ENCODE measurements at regions not wholly inside any gene's neighbourhood (a gene's known extent, or its start where the extent isn't known, plus 50 kb on each side); places are given as distances from the start of the nearest gene placed in this dataset.

- DNase-seq, result no peak
Measured at GRCh38 chr13:26965952-26966700, 205.5 kb downstream of the USP12 start.

GRCh38 chr13:26964278-26965250 lies 204.0 kb upstream of the GPR12 start:
- DNase-seq, result no peak

- no peak for DNase-seq
Measured at GRCh38 chr13:26962671-26963070, 202.1 kb upstream of the GPR12 start.

GRCh38 chr13:26961890-26962615 lies 201.5 kb upstream of the GPR12 start:
- no peak for DNase-seq

DNA sequence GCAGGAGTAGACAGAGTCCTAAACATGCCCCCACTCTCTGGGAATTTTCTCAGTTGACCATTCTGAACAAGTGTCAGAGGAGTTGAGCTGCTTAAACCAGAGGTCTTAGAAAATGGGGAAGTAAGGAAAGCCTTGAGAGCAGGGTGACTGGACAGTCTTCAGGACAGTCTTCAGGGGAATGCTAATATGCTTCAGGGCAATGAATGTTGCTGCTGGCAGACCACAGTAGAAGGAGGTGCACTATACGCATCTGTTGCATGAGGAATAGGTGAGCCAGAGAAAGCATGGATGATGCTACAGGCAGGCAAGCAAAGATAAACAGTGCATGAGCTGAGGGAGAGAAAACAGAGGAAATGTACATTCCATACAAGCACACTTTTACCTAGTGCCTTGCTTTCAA lies 196.6 kb upstream of the GPR12 start:
- no peak for DNase-seq

GRCh38 chr13:26956522-26957142 lies 196.0 kb upstream of the GPR12 start:
- DNase-seq, result no peak

GRCh38 chr13:26954976-26955375 lies 194.4 kb upstream of the GPR12 start:
- no peak for DNase-seq

DNA sequence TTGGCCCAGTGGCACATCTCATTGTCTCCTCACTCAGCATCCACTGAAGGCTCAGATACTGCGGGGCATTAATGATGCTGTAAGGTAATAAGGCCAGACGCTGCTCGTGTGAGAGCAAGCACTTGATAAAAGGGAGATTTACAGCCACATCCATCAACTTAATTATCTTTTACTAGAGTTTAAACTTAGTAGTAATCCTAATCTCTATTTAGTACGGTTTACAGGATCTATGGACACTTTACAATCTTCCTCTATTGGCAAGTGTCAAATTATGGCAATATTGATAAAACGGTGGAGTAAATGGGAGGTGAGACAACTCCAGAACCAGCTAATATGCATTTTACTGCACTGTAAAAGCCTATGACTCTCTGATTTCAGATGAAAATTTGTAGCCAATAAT lies 192.7 kb upstream of the GPR12 start:
- DNase-seq, result no peak

DNA sequence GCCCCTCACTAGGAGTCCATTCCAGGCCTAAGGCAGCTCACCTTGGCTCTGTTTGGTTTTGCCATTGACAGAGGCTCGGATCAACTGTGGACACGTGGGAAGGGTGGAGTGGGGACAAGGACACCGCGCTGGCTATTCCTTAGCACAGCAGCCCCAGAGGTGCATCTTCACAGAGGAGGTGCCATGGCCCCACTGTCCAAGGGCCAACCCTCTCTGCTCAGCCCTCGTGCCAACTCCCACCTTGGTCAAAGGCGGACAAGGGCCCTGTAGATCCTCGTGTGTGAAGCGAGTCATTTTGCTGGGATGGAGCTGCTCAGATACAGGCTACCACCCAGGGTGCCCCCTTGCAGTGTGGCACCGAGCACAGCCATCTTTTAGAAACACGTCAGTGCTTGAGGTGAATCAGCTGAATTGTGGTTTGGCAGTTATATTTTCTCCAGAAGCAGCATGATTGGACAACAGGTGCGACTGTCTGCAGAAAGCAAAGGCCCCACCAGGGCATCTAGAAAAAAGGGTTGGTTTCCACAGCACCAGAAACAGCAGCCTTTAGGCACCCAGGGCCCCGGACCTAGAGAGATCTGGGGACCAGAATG lies 192.1 kb upstream of the GPR12 start:
- no peak for DNase-seq

DNA sequence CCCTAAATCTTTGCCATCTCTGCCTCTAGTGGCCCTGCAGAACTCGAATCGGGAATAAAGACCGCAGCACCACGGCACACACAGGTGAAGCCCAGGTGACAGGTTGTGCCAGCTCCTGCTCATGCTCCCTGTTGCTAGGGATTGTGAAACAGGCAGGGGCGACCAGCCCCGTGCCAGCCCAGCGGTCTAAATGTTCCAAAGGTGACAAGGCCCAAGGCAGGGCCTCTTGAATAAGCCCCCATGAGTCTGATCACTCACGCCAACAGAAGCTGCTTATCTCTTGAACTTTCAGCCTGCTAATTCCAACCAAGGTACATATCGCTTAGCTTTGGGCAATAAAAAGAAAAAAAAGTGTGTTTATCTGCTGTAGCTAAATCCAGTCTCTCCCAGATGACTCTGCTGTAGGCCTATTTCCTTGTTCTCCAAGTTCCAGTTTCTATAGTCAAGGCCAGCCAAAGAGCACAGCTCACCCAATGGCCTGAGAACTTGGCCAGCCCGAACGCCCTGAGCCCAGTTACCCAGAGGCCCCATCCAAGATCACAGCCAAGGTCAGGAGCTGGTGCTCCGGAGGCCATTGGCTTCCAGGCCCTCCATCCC lies 191.1 kb upstream of the GPR12 start:
- no peak for DNase-seq

- no peak for DNase-seq
Measured at GRCh38 chr13:26950968-26951367, 190.4 kb upstream of the GPR12 start.

DNA sequence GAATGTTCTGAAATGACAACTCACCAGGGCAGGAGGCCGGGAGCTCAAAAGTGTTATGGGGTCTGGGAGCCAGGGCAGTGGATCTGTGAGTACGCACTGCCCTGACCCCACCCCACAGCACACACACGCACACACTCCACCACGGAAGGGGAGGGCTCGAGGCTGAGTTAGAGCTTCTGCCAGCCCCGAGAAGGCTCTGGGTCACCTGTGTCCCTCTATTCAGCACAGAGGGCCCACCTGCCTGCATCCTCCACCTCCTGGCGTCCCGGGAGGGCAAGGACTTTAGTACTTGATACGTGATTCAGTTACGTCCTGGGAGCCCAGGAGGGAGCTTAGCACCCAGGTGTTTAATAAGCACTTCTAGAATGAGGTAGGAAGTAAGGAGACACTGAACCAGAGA lies 190.0 kb upstream of the GPR12 start:
- DNase-seq, result no peak

GRCh38 chr13:26949701-26950502 lies 189.3 kb upstream of the GPR12 start:
- no peak for DNase-seq

- DNase-seq, result no peak
Measured at GRCh38 chr13:26948353-26948752, 187.8 kb upstream of the GPR12 start.

- no peak for DNase-seq
Measured at GRCh38 chr13:26946684-26947343, 186.2 kb upstream of the GPR12 start.

GRCh38 chr13:26943748-26944147 lies 183.2 kb upstream of the GPR12 start:
- no peak for DNase-seq

DNA sequence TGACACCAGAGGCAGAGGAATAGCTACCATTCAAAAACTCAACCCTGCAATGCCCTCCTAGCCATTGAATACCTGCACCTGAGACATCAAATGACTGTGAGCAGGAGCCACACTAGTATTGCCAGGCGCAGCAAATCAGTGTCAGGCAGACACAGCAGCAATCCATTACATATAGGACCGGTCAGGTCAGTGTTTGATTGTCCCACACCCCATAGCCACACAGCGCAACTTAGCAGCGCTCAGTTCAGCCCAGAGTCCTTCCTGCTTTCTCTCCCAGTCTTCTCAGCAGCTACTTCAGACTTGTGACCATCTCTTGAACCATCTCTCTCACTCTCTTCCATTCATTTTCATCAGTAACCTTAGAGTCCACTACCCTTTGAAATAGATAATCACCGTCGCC lies 181.6 kb upstream of the GPR12 start:
- no peak for DNase-seq

GRCh38 chr13:26941345-26942174 lies 181.0 kb upstream of the GPR12 start:
- no peak for DNase-seq

GRCh38 chr13:26934096-26934495 lies 173.5 kb upstream of the GPR12 start:
- DNase-seq, result no peak

GRCh38 chr13:26932465-26932864 lies 171.9 kb upstream of the GPR12 start:
- no peak for DNase-seq

Measured in activated CD8-positive, alpha-beta memory T cell treated with anti-CD3 and anti-CD28 coated beads, Interleukin-2, amount 50 U/mL, for 48 hours (primary cell).